Spleen (tissue), 3 donors: ENCODE measurements at regions not wholly inside any gene's neighbourhood (a gene's known extent, or its start where the extent isn't known, plus 50 kb on each side); places are given as distances from the start of the nearest gene placed in this dataset.

Source experiments
- POLR2A ChIP-seq, 3 donors: fragments of 450-650 bp; IDR thresholded peaks; one replicate each; pipeline ENCODE4 v1.5.1; 2017; ENCODE audit warnings: antibody characterized with exemption in 3 of 3, mild to moderate bottlenecking in 1 of 3
- POLR2AphosphoS5 ChIP-seq, 3 donors: sonication (generic); formaldehyde crosslinking; IDR thresholded peaks; one replicate each; pipeline ENCODE4 v1.5.1; 2017; ENCODE audit warnings: antibody characterized with exemption in 3 of 3

- TF ChIP-seq POLR2AphosphoS5 (IDR thresholded peaks at IDR 0.05) (no peak), POLR2A (IDR thresholded peaks at IDR 0.05) (no peak)
Observed at GRCh38 chr3:87996882-87997281, 61.9 kb downstream of the CGGBP1 start.
